Keratinocyte (primary cell): ENCODE measurements at regions not wholly inside any gene's neighbourhood (a gene's known extent, or its start where the extent isn't known, plus 50 kb on each side); places are given as distances from the start of the nearest gene placed in this dataset.

ENCODE experiments used
- CTCF ChIP-seq, 3 experiments: IDR thresholded peaks in 1 of 3; conservative IDR thresholded peaks in 1 of 3; optimal IDR thresholded peaks in 1 of 3; 2 replicates in 2 of 3; 3 replicates in 1 of 3; pipeline versions ENCODE3 to v1.5.1; 2011; ENCODE audit warnings: low read length in 3 of 3, mild to moderate bottlenecking in 3 of 3, moderate library complexity in 2 of 3, control low read depth in 1 of 3, inconsistent platforms in 1 of 3; ENCODE audit not compliant: insufficient read depth in 2 of 3; ENCODE audit errors: extremely low read depth in 1 of 3
- EZH2 ChIP-seq: IDR thresholded peaks from one replicate; pipeline ENCODE4 v1.6.1; 2012; ENCODE audit warnings: inconsistent platforms, mild to moderate bottlenecking, low read length, moderate library complexity

- TF ChIP-seq CTCF (optimal IDR thresholded peaks at IDR 0.05 in 1 of 3, IDR thresholded peaks at IDR 0.05 in 1 of 3, conservative IDR thresholded peaks at IDR 0.05 in 1 of 3; ENCODE audit: extremely low read depth in 1 of 3, insufficient read depth in 2 of 3, low read length in 3 of 3): no peak
- no peak for TF ChIP-seq EZH2
Measured at GRCh38 chr4:134470544-134470943, 269.0 kb upstream of the PABPC4L start.
